Endodermal cell (in vitro differentiated cells): ENCODE measurements at regions not wholly inside any gene's neighbourhood (a gene's known extent, or its start where the extent isn't known, plus 50 kb on each side); places are given as distances from the start of the nearest gene placed in this dataset.

ENCODE experiments used
- DNase-seq: peaks from one replicate; pipeline ENCODE4 v3.0.0-alpha.2; 2017
- H3K27ac ChIP-seq: 2 replicates; pipeline ENCODE4 v1.5.1; 2013; ENCODE audit warnings: mild to moderate bottlenecking, low read depth, low read length, moderate library complexity
- H3K27me3 ChIP-seq: 2 replicates; pipeline ENCODE4 v1.6.1; 2013; ENCODE audit warnings: mild to moderate bottlenecking, low read length, moderate library complexity; ENCODE audit not compliant: insufficient read depth, control insufficient read depth, poor library complexity, severe bottlenecking
- H3K36me3 ChIP-seq: 2 replicates; pipeline ENCODE4 v1.7.0; 2013; ENCODE audit warnings: mild to moderate bottlenecking, low read length, moderate library complexity; ENCODE audit not compliant: control insufficient read depth, insufficient read depth
- H3K4me1 ChIP-seq: one replicate; pipeline ENCODE4 v1.7.0; 2013; ENCODE audit warnings: low read length; ENCODE audit not compliant: control insufficient read depth, insufficient read depth
- H3K4me3 ChIP-seq: 2 replicates; pipeline ENCODE4 v1.5.1; 2013; ENCODE audit warnings: mild to moderate bottlenecking, low read length, moderate library complexity
- H3K9ac ChIP-seq: 2 replicates; pipeline ENCODE4 v1.6.1; 2013; ENCODE audit warnings: mild to moderate bottlenecking, low read length, moderate library complexity; ENCODE audit not compliant: poor library complexity, severe bottlenecking; ENCODE audit errors: extremely low read depth
- H3K9me3 ChIP-seq: 2 replicates; pipeline ENCODE4 v1.6.1; 2013; ENCODE audit warnings: mild to moderate bottlenecking, low read length, moderate library complexity; ENCODE audit not compliant: control insufficient read depth
- H3K27ac Mint-ChIP-seq: 2 replicates; pipeline ENCODE4 v1.8.0; 2020; ENCODE audit warnings: mixed read lengths
- H3K27me3 Mint-ChIP-seq: 2 replicates; pipeline ENCODE4 v1.8.0; 2021; ENCODE audit warnings: mild to moderate bottlenecking, mixed read lengths; ENCODE audit not compliant: insufficient read depth
- H3K36me3 Mint-ChIP-seq: 2 replicates; pipeline ENCODE4 v1.8.0; 2020; ENCODE audit warnings: low read depth, mixed read lengths
- H3K4me1 Mint-ChIP-seq: 2 replicates; pipeline ENCODE4 v1.8.0; 2020; ENCODE audit warnings: mixed read lengths
- H3K4me3 Mint-ChIP-seq: 2 replicates; pipeline ENCODE4 v1.8.0; 2020; ENCODE audit warnings: mild to moderate bottlenecking, moderate library complexity, mixed read lengths
- H3K9me3 Mint-ChIP-seq: 2 replicates; pipeline ENCODE4 v1.8.0; 2020; ENCODE audit warnings: mild to moderate bottlenecking, mixed read lengths
- WGBS, 2 experiments: methylation state at CpG; one replicate each; pipeline versions ENCODE4 v1.1.5 to v1.1.7; 2013; ENCODE audit warnings: missing lambda C conversion rate in 2 of 2, mixed read lengths in 1 of 2; ENCODE audit not compliant: insufficient coverage in 1 of 2, insufficient read length in 1 of 2; 5-methylcytosine and 5-hydroxymethylcytosine counted together
- TF ChIP-seq, protein P1 (sequence below): fragments of 200-600 bp; sonication (generic); conservative IDR thresholded peaks from 2 replicates; pipeline ENCODE4 v1.5.0; 2021; ENCODE audit warnings: antibody characterized with exemption, mild to moderate bottlenecking

DNA sequence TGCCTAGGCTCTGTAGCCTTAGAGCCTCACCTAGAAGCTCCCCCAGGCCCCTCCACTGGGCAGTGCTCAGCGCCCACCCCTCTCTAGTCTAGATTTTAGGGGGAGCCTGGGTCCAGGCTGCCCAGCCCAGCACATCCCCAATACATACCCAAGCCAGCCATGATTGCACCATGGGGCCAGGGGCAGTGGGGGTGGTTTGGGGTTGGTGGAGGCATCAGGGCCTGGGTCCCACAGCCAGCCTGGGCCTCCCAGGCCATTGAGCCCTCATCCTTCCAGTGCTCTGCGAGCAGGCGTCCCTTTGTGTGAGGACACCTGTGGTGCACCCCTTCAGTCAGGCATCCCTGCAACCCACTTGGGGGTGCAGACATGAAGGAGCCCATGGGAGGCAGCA is 76.9 kb upstream of the RET start:
- H3K4me3 ChIP-seq, result no peak overlapping the region
- H3K4me1 ChIP-seq, result no peaks in the 10 kb centered on the region
- H3K9me3 ChIP-seq, result peaks cover 4% of the 10 kb centered on the region
- TF ChIP-seq, protein P1, sequence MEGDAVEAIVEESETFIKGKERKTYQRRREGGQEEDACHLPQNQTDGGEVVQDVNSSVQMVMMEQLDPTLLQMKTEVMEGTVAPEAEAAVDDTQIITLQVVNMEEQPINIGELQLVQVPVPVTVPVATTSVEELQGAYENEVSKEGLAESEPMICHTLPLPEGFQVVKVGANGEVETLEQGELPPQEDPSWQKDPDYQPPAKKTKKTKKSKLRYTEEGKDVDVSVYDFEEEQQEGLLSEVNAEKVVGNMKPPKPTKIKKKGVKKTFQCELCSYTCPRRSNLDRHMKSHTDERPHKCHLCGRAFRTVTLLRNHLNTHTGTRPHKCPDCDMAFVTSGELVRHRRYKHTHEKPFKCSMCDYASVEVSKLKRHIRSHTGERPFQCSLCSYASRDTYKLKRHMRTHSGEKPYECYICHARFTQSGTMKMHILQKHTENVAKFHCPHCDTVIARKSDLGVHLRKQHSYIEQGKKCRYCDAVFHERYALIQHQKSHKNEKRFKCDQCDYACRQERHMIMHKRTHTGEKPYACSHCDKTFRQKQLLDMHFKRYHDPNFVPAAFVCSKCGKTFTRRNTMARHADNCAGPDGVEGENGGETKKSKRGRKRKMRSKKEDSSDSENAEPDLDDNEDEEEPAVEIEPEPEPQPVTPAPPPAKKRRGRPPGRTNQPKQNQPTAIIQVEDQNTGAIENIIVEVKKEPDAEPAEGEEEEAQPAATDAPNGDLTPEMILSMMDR, result no peak
- H3K27me3 ChIP-seq, result no peaks in the 10 kb centered on the region
- H3K27ac ChIP-seq, result no peak overlapping the region
- DNase-seq, result no peak
- Mint-ChIP-seq H3K4me1 (no peaks in the 10 kb centered on the region), H3K27ac (no peak overlapping the region), H3K9me3 (no peaks in the 10 kb centered on the region), H3K4me3 (no peak overlapping the region), H3K36me3 (no peaks in the 10 kb centered on the region), H3K27me3 (no peaks in the 10 kb centered on the region)
- H3K36me3 ChIP-seq, result no peaks in the 10 kb centered on the region
- WGBS, 2 experiments, result 80 to 91% methylated on average over 1 to 3 of the region's 3 CpGs
- no peak overlapping the region for H3K9ac ChIP-seq

DNA sequence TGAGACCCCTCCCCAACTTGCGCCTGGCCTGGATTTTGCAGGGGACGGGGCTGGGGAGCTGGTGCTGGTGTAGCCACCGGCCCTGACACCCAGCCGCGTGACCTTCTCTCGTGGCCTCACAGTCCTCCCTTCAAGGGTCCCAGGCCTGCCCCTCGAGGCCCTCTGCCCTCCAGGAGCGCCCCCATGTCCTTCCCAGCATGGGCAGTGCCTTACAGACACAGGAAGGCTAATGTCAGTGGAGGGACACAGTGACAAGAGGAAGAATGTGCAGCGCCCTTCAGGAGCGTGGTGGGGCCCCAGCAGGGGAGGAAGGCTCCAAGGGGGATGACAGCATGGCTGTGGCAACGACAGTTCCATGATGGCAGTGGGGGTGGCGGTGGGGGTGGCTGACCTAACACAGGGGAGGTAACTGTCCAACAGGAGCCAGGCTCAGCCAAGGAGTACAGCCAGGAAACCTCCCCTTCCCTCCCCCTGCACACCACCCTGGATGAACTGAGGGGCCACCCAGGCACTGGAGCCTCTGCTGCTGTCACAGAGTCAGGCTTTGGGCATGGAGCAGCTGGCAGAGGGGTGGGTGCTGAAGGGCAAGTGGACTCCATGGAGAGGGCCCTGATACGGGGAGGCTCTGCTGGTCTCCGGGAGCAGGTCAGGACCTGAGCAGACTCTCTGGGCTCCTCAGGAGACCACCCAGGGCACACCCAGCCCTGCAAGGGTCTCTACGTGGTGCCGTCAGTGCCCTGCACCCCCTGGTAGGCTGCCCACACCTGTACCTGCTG is 76.0 kb upstream of the RET start:
- Histone ChIP-seq H3K27me3 (no peaks in the 10 kb centered on the region), H3K36me3 (no peaks in the 10 kb centered on the region), H3K4me1 (no peaks in the 10 kb centered on the region), H3K9ac (no peak overlapping the region), H3K9me3 (peaks cover 4% of the 10 kb centered on the region), H3K4me3 (no peak overlapping the region), H3K27ac (no peak overlapping the region)
- no peaks in the 10 kb centered on the region for H3K4me1 Mint-ChIP-seq
- WGBS, 2 experiments, result 90 to 95% methylated on average over 8 to 16 of the region's 16 CpGs
- no peak overlapping the region for H3K27ac Mint-ChIP-seq
- no peak for DNase-seq
- TF ChIP-seq, protein P1, result no peak
- H3K9me3 Mint-ChIP-seq, result no peaks in the 10 kb centered on the region
- H3K36me3 Mint-ChIP-seq, result no peaks in the 10 kb centered on the region
- H3K27me3 Mint-ChIP-seq, result no peaks in the 10 kb centered on the region
- H3K4me3 Mint-ChIP-seq, result no peak overlapping the region

DNA sequence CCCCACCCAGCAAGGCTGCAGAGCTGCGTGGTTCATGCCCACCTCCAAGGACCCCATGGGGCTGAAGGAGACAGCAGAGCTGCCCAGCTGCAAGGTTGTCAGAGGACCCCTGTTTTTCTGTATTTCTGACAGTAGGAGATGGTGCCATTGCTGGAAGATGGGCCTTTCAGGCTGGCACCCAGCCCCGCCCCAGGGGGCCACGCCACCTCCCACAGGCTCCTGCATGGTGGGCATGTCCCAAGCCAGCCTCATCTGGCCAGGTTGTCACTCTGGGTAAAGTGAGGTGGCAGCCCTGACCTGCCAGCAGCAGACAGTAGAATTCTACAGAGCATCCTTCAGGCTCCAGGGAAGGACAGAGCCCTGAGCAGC is 75.5 kb upstream of the RET start:
- Histone ChIP-seq H3K4me3 (no peak overlapping the region), H3K27me3 (no peaks in the 10 kb centered on the region), H3K9me3 (peaks cover 4% of the 10 kb centered on the region), H3K9ac (no peak overlapping the region), H3K4me1 (no peaks in the 10 kb centered on the region), H3K27ac (no peak overlapping the region), H3K36me3 (no peaks in the 10 kb centered on the region)
- Mint-ChIP-seq H3K36me3 (no peaks in the 10 kb centered on the region), H3K9me3 (no peaks in the 10 kb centered on the region), H3K4me1 (no peaks in the 10 kb centered on the region), H3K4me3 (no peak overlapping the region), H3K27me3 (no peaks in the 10 kb centered on the region), H3K27ac (no peak overlapping the region)
- no peak for DNase-seq
- 90 to 100% methylated on average over 3 of the region's 3 CpGs for WGBS, 2 experiments
- TF ChIP-seq, protein P1, result no peak
